Epithelial cell of proximal tubule (primary cell): ENCODE measurements at regions not wholly inside any gene's neighbourhood (a gene's known extent, or its start where the extent isn't known, plus 50 kb on each side); places are given as distances from the start of the nearest gene placed in this dataset.
A peak's percentile ranks its signal among the peaks of the same experiment; 100 is the strongest.

ENCODE experiments used
- DNase-seq: peaks from one replicate; pipeline ENCODE4 v3.0.0-alpha.2; 2011; ENCODE audit warnings: low read depth
- H3K4me3 ChIP-seq: 2 replicates; pipeline ENCODE4 v1.5.1; 2011; ENCODE audit warnings: low read depth, mild to moderate bottlenecking, low read length
- CTCF ChIP-seq: conservative IDR thresholded peaks from 2 replicates; pipeline ENCODE4 v1.5.1; 2012; ENCODE audit warnings: low read depth, mild to moderate bottlenecking, low read length

- no peak for TF ChIP-seq CTCF
- no peak overlapping the region for H3K4me3 ChIP-seq
- DNase-seq, result no peak
Observed at GRCh38 chr4:112931001-112931400, 118.5 kb upstream of the ANK2 start.

- TF ChIP-seq CTCF, result no peak
- no peak for DNase-seq
- H3K4me3 ChIP-seq, result no peak overlapping the region
Observed at GRCh38 chr4:112933790-112934189, 115.7 kb upstream of the ANK2 start.

- DNase-seq, result peak; percentile 25
- TF ChIP-seq CTCF, result peak; percentile 86
- no peak overlapping the region for H3K4me3 ChIP-seq
Observed at GRCh38 chr4:112938461-112939058, 110.9 kb upstream of the ANK2 start.

GRCh38 chr4:112939901-112940300, 109.6 kb upstream of the ANK2 start:
- DNase-seq, result no peak
- no peak overlapping the region for H3K4me3 ChIP-seq
- TF ChIP-seq CTCF, result no peak

- no peak for TF ChIP-seq CTCF
- H3K4me3 ChIP-seq, result no peak overlapping the region
- no peak for DNase-seq
Observed at GRCh38 chr4:112940336-112940735, 109.1 kb upstream of the ANK2 start.

- H3K4me3 ChIP-seq, result no peak overlapping the region
- TF ChIP-seq CTCF, result peak; percentile 30
- no peak for DNase-seq
Observed at GRCh38 chr4:112942077-112942476, 107.4 kb upstream of the ANK2 start.

GRCh38 chr4:112942997-112943396, 106.5 kb upstream of the ANK2 start:
- no peak overlapping the region for H3K4me3 ChIP-seq
- TF ChIP-seq CTCF, result no peak

More at GRCh38 chr4:112942997-112943396, 106.5 kb upstream of the ANK2 start:
- no peak for DNase-seq
